Suppressor macrophage (primary cell): ENCODE measurements at regions not wholly inside any gene's neighbourhood (a gene's known extent, or its start where the extent isn't known, plus 50 kb on each side); places are given as distances from the start of the nearest gene placed in this dataset.
A peak's percentile ranks its signal among the peaks of the same experiment; 100 is the strongest.

Experiments
- DNase-seq, 4 experiments: peaks; one replicate each; pipeline ENCODE4 v3.0.0-alpha.2; 2020 to 2022

- DNase-seq: no peak
Measured at GRCh38 chr6:122524056-122524455, 52.4 kb upstream of the SERINC1 start.

GRCh38 chr6:122530440-122531046 is 58.9 kb upstream of the SERINC1 start:
- peak; percentile 73 to 81 (median 78) for DNase-seq

GRCh38 chr6:122548281-122548680 is 61.9 kb upstream of the PKIB start:
- DNase-seq: no peak

- DNase-seq: no peak
Measured at GRCh38 chr6:122548820-122549219, 61.4 kb upstream of the PKIB start.

GRCh38 chr6:122553697-122554096 is 56.5 kb upstream of the PKIB start:
- no peak for DNase-seq

GRCh38 chr6:122555561-122555960 is 54.6 kb upstream of the PKIB start:
- no peak for DNase-seq

- no peak for DNase-seq
Measured at GRCh38 chr6:122558080-122558479, 52.1 kb upstream of the PKIB start.
